PC-3 (cell line): ENCODE measurements at regions not wholly inside any gene's neighbourhood (a gene's known extent, or its start where the extent isn't known, plus 50 kb on each side); places are given as distances from the start of the nearest gene placed in this dataset.

Experiments used
- EZH2 ChIP-seq: fragments of 300-600 bp; sonication (generic); IDR thresholded peaks from one replicate; pipeline ENCODE4 v1.6.1; 2017; ENCODE audit warnings: antibody characterized with exemption, mild to moderate bottlenecking, low read length; ENCODE audit not compliant: unreplicated experiment
- EZH2phosphoT487 ChIP-seq: fragments of 300-600 bp; sonication (generic); IDR thresholded peaks from 2 replicates; pipeline ENCODE4 v1.6.1; 2018; ENCODE audit warnings: mild to moderate bottlenecking, antibody characterized with exemption, low read length, borderline replicate concordance
- TF ChIP-seq, protein P1 (sequence below): fragments of 300-600 bp; sonication (generic); conservative IDR thresholded peaks from 2 replicates; pipeline ENCODE4 v1.5.1; 2017; ENCODE audit warnings: antibody characterized with exemption, low read depth, mild to moderate bottlenecking, low read length

DNA sequence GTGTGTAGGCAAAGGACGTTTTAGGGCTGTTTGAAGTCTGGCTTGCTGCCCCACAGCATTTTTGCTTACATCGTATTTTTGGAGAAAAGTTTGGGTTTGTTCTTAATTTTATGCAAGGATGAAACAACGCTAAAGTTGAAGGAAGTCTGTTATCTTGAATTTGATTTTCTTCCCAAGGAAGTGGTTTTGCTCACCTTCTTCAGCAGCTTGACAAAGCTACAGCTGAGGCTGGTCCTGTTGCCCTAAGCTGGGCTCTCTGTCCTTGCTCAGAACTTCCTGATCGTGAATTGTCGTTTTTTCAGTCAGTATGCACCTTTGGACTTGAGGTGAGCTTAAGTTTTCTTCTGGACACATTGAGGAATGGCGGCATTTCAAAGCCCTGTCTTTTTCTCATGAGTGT lies 62.1 kb upstream of the GSX1 start:
- TF ChIP-seq, protein P1, sequence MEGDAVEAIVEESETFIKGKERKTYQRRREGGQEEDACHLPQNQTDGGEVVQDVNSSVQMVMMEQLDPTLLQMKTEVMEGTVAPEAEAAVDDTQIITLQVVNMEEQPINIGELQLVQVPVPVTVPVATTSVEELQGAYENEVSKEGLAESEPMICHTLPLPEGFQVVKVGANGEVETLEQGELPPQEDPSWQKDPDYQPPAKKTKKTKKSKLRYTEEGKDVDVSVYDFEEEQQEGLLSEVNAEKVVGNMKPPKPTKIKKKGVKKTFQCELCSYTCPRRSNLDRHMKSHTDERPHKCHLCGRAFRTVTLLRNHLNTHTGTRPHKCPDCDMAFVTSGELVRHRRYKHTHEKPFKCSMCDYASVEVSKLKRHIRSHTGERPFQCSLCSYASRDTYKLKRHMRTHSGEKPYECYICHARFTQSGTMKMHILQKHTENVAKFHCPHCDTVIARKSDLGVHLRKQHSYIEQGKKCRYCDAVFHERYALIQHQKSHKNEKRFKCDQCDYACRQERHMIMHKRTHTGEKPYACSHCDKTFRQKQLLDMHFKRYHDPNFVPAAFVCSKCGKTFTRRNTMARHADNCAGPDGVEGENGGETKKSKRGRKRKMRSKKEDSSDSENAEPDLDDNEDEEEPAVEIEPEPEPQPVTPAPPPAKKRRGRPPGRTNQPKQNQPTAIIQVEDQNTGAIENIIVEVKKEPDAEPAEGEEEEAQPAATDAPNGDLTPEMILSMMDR: no peak
- no peak for TF ChIP-seq EZH2
- TF ChIP-seq EZH2phosphoT487: no peak
